HepG2 (cell line): ENCODE measurements at regions not wholly inside any gene's neighbourhood (a gene's known extent, or its start where the extent isn't known, plus 50 kb on each side); places are given as distances from the start of the nearest gene placed in this dataset.

Source experiments
- FOSL2 ChIP-seq: sonication (generic); formaldehyde crosslinking; IDR thresholded peaks from 2 replicates; pipeline ENCODE4 v1.4.0; 2020; ENCODE audit warnings: missing genetic modification reagents
- KLF11 ChIP-seq: IDR thresholded peaks from 2 replicates; pipeline ENCODE4 v1.6.1; 2016; ENCODE audit warnings: missing compliant biosample characterization
- THAP7 ChIP-seq: sonication (generic); formaldehyde crosslinking; IDR thresholded peaks from 2 replicates; pipeline ENCODE4 v1.8.1; 2023; ENCODE audit warnings: mild to moderate bottlenecking, missing genetic modification reagents

GRCh38 chr14:89485264-89485663 lies 68.2 kb upstream of the FOXN3 start:
- TF ChIP-seq THAP7 (no peak), FOSL2 (CRISPR knock-in tag) (no peak), KLF11 (CRISPR knock-in tag) (no peak)
